HG03108 (cell line): ENCODE measurements at regions not wholly inside any gene's neighbourhood (a gene's known extent, or its start where the extent isn't known, plus 50 kb on each side); places are given as distances from the start of the nearest gene placed in this dataset.

Experiments used
- ATAC-seq: cut with Tn5 transposase; IDR thresholded peaks from one replicate; pipeline ENCODE4 v1.9.1; 2021; ENCODE audit warnings: moderate library complexity; ENCODE audit not compliant: unreplicated experiment

- no peak for ATAC-seq
Measured at GRCh38 chr2:22992441-22992840, 392.5 kb upstream of the KLHL29 start.

GRCh38 chr2:22993250-22993649, 391.7 kb upstream of the KLHL29 start:
- no peak for ATAC-seq

GRCh38 chr2:22995576-22995975, 389.4 kb upstream of the KLHL29 start:
- no peak for ATAC-seq

- no peak for ATAC-seq
Measured at GRCh38 chr2:22996911-22997310, 388.1 kb upstream of the KLHL29 start.

GRCh38 chr2:22998359-22998758, 386.6 kb upstream of the KLHL29 start:
- ATAC-seq = no peak

GRCh38 chr2:22999951-23000350, 385.0 kb upstream of the KLHL29 start:
- ATAC-seq = no peak

- no peak for ATAC-seq
Measured at GRCh38 chr2:23002234-23002633, 382.7 kb upstream of the KLHL29 start.

GRCh38 chr2:23005469-23005868, 379.5 kb upstream of the KLHL29 start:
- ATAC-seq = no peak

- no peak for ATAC-seq
Measured at GRCh38 chr2:23007631-23008235, 377.2 kb upstream of the KLHL29 start.

- ATAC-seq = no peak
Measured at GRCh38 chr2:23008440-23008839, 376.5 kb upstream of the KLHL29 start.

GRCh38 chr2:23008951-23009350, 376.0 kb upstream of the KLHL29 start:
- ATAC-seq = no peak

GRCh38 chr2:23009545-23010149, 375.3 kb upstream of the KLHL29 start:
- ATAC-seq = no peak

- no peak for ATAC-seq
Measured at GRCh38 chr2:23012499-23012898, 372.5 kb upstream of the KLHL29 start.

GRCh38 chr2:23015651-23016200, 369.3 kb upstream of the KLHL29 start:
- ATAC-seq = no peak

GRCh38 chr2:23019476-23019875, 365.5 kb upstream of the KLHL29 start:
- ATAC-seq = no peak

- ATAC-seq = no peak
Measured at GRCh38 chr2:23020659-23021058, 364.3 kb upstream of the KLHL29 start.

GRCh38 chr2:23021311-23022120, 363.5 kb upstream of the KLHL29 start:
- ATAC-seq = no peak

- no peak for ATAC-seq
Measured at GRCh38 chr2:23023722-23024121, 361.3 kb upstream of the KLHL29 start.

- ATAC-seq = no peak
Measured at GRCh38 chr2:23026671-23027070, 358.3 kb upstream of the KLHL29 start.

GRCh38 chr2:23027396-23027795, 357.6 kb upstream of the KLHL29 start:
- ATAC-seq = no peak

GRCh38 chr2:23028106-23028505, 356.9 kb upstream of the KLHL29 start:
- ATAC-seq = no peak

GRCh38 chr2:23029111-23029510, 355.9 kb upstream of the KLHL29 start:
- no peak for ATAC-seq
